Colonic mucosa (tissue), 4 donors: ENCODE measurements at regions not wholly inside any gene's neighbourhood (a gene's known extent, or its start where the extent isn't known, plus 50 kb on each side); places are given as distances from the start of the nearest gene placed in this dataset.

Experiments used
- DNase-seq: peaks from one replicate; pipeline ENCODE4 v3.0.0-alpha.2; 2020
- H3K27ac ChIP-seq: fragments of 200-600 bp; one replicate; pipeline ENCODE4 v1.8.0; 2021
- H3K27me3 ChIP-seq: fragments of 200-600 bp; one replicate; pipeline ENCODE4 v1.8.0; 2021
- H3K36me3 ChIP-seq: fragments of 200-600 bp; one replicate; pipeline ENCODE4 v1.8.0; 2021
- H3K4me1 ChIP-seq: fragments of 200-600 bp; one replicate; pipeline ENCODE4 v1.8.0; 2021; ENCODE audit warnings: mild to moderate bottlenecking
- H3K4me3 ChIP-seq: fragments of 200-600 bp; one replicate; pipeline ENCODE4 v1.8.0; 2021
- H3K9ac ChIP-seq, 2 donors: one replicate each; pipeline ENCODE4 v1.7.0; 2013; ENCODE audit warnings: control low read depth in 2 of 2, low read depth in 2 of 2, low read length in 2 of 2
- H3K9me3 ChIP-seq: fragments of 200-600 bp; one replicate; pipeline ENCODE4 v1.8.0; 2021
- CTCF ChIP-seq: fragments of 200-600 bp; IDR thresholded peaks from one replicate; pipeline ENCODE4 v1.8.0; 2022; ENCODE audit warnings: antibody characterized with exemption, mild to moderate bottlenecking
- intact Hi-C: fragments of 100-400 bp; cut with DNase I; formaldehyde crosslinking; loops from one replicate; pipeline ENCODE4 v1.14.1; 2022
- donor health status: healthy.
- donor health status: DM: no; HTN: no; CAD: no.
- donor health status: DM: no; HTN: no; CAD: no.

GRCh38 chr5:51002368-51002767 lies 335.9 kb downstream of the PARP8 start:
- TF ChIP-seq CTCF, result no peak
- no peaks in the 10 kb centered on the region for H3K4me1 ChIP-seq
- intact Hi-C loops, result no loop called here
- DNase-seq, result no peak
- no peaks in the 10 kb centered on the region for H3K27me3 ChIP-seq
- H3K27ac ChIP-seq, result no peak overlapping the region
- no peak overlapping the region for H3K9ac ChIP-seq
- no peak overlapping the region for H3K4me3 ChIP-seq
- no peaks in the 10 kb centered on the region for H3K36me3 ChIP-seq
- H3K9me3 ChIP-seq, result no peaks in the 10 kb centered on the region

- no peak overlapping the region for H3K27ac ChIP-seq
- no peaks in the 10 kb centered on the region for H3K4me1 ChIP-seq
- no peaks in the 10 kb centered on the region for H3K27me3 ChIP-seq
- no peak for DNase-seq
- no peak overlapping the region for H3K9ac ChIP-seq
- intact Hi-C loops, result no loop called here
- no peak overlapping the region for H3K4me3 ChIP-seq
- H3K9me3 ChIP-seq, result no peaks in the 10 kb centered on the region
- H3K36me3 ChIP-seq, result no peaks in the 10 kb centered on the region
- no peak for TF ChIP-seq CTCF
These were observed 346.6 kb downstream of the PARP8 start for GRCh38 chr5:51013036-51013435.

GRCh38 chr5:51018423-51018822 lies 352.0 kb downstream of the PARP8 start:
- no peaks in the 10 kb centered on the region for H3K4me1 ChIP-seq
- no peaks in the 10 kb centered on the region for H3K9me3 ChIP-seq
- no peak overlapping the region for H3K27ac ChIP-seq
- H3K27me3 ChIP-seq, result no peaks in the 10 kb centered on the region
- no peak overlapping the region for H3K4me3 ChIP-seq
- no peak for TF ChIP-seq CTCF
- H3K36me3 ChIP-seq, result no peaks in the 10 kb centered on the region
- intact Hi-C loops, result no loop called here
- DNase-seq, result no peak
- H3K9ac ChIP-seq, result no peak overlapping the region

- intact Hi-C loops, result no loop called here
These were observed 357.8 kb downstream of the PARP8 start for GRCh38 chr5:51024263-51024662.

GRCh38 chr5:51027271-51027670 lies 356.0 kb upstream of the ISL1 start:
- H3K9ac ChIP-seq, result no peak overlapping the region
- H3K27ac ChIP-seq, result no peak overlapping the region
- no peaks in the 10 kb centered on the region for H3K9me3 ChIP-seq
- H3K4me3 ChIP-seq, result no peak overlapping the region
- no peaks in the 10 kb centered on the region for H3K4me1 ChIP-seq
- no peaks in the 10 kb centered on the region for H3K36me3 ChIP-seq
- no peak for TF ChIP-seq CTCF
- intact Hi-C loops, result no loop called here
- H3K27me3 ChIP-seq, result no peaks in the 10 kb centered on the region
- DNase-seq, result no peak

More at GRCh38 chr5:51024263-51024662, 357.8 kb downstream of the PARP8 start:
- TF ChIP-seq CTCF, result no peak
- no peak for DNase-seq
- Histone ChIP-seq H3K27ac (no peak overlapping the region), H3K36me3 (no peaks in the 10 kb centered on the region), H3K9ac (no peak overlapping the region), H3K27me3 (no peaks in the 10 kb centered on the region), H3K4me1 (no peaks in the 10 kb centered on the region), H3K9me3 (no peaks in the 10 kb centered on the region), H3K4me3 (no peak overlapping the region)

- no peaks in the 10 kb centered on the region for H3K9me3 ChIP-seq
- DNase-seq, result no peak
- H3K4me1 ChIP-seq, result no peaks in the 10 kb centered on the region
- no peak overlapping the region for H3K4me3 ChIP-seq
- H3K27me3 ChIP-seq, result no peaks in the 10 kb centered on the region
- no peak overlapping the region for H3K9ac ChIP-seq
- H3K36me3 ChIP-seq, result no peaks in the 10 kb centered on the region
- H3K27ac ChIP-seq, result no peak overlapping the region
- TF ChIP-seq CTCF, result no peak
- intact Hi-C loops, result no loop called here
These were observed 354.9 kb upstream of the ISL1 start for GRCh38 chr5:51028394-51028793.
